HCT116 (cell line): ENCODE measurements at regions not wholly inside any gene's neighbourhood (a gene's known extent, or its start where the extent isn't known, plus 50 kb on each side); places are given as distances from the start of the nearest gene placed in this dataset.

ENCODE experiments used
- ATAC-seq: fragments of 200-7000 bp; cut with Tn5 transposase; 2 replicates; pipeline ENCODE4 v1.9.1; 2020; ENCODE audit warnings: mild to moderate bottlenecking, moderate library complexity
- BruUV-seq: library from RNA; stranded (reverse); fragments of 400-500 nt; replicated peaks from 2 replicates; lab custom pipeline; 2021; lab: Mats Ljungman, UMichigan
- CTCF ChIA-PET: fragments of 300-600 bp; sonication (Branson Sonifier 250); formaldehyde crosslinking; loops from one replicate; lab custom pipeline; 2021; ENCODE audit warnings: antibody characterized with exemption; lab: Charles Lee
- POLR2A ChIA-PET: fragments of 300-600, 350-600 bp; sonication (Branson Sonifier 250); formaldehyde crosslinking; loops from one replicate; lab custom pipeline; 2021; ENCODE audit warnings: antibody characterized with exemption; lab: Charles Lee
- RAD21 ChIA-PET, 2 experiments: fragments of 300-600 bp; sonication (Branson Sonifier 250); formaldehyde crosslinking; loops; one replicate each; lab custom pipeline; 2023; ENCODE audit warnings: low total read pairs in 2 of 2; ENCODE audit not compliant: uncharacterized antibody in 2 of 2, unreplicated experiment in 2 of 2, low non-redundant PET in 1 of 2; lab: Charles Lee
- DNase-seq: peaks from one replicate; pipeline ENCODE4 v3.0.0-alpha.2; 2010; ENCODE audit warnings: low read depth, low spot score
- H2AFZ ChIP-seq: fragments of 200-600 bp; shearing (Covaris generic), sonication (generic); 2 replicates; pipeline ENCODE4 v1.6.1; 2017; ENCODE audit warnings: low read depth, mixed run types, mixed read lengths, antibody characterized with exemption, low read length; ENCODE audit not compliant: poor library complexity, severe bottlenecking
- H3K27ac ChIP-seq: 2 replicates; pipeline ENCODE4 v1.5.1; 2012; ENCODE audit warnings: low read depth, low read length
- H3K27me3 ChIP-seq: fragments of 200-600 bp; sonication (generic); 2 replicates; pipeline ENCODE4 v1.6.1; 2016; ENCODE audit warnings: mixed run types, low read length, mixed read lengths; ENCODE audit not compliant: insufficient read depth
- H3K36me3 ChIP-seq, 2 experiments: fragments of 200-500 bp in 1 of 2; fragments of 200-600 bp in 1 of 2; sonication (Bioruptor generic) in 1 of 2; sonication (generic) in 1 of 2; 2 replicates each; pipeline versions ENCODE4 v1.5.1 to v1.6.1; 2014 to 2016; ENCODE audit warnings: low read length in 2 of 2, inconsistent platforms in 1 of 2, mixed read lengths in 1 of 2, mixed run types in 1 of 2; ENCODE audit not compliant: insufficient read depth in 2 of 2, control insufficient read depth in 1 of 2
- H3K4me1 ChIP-seq, 2 experiments: fragments of 200-600 bp in 1 of 2; sonication (generic) in 1 of 2; 2 replicates each; pipeline versions ENCODE4 v1.5.1 to v1.6.1; 2012 to 2017; ENCODE audit warnings: low read length in 2 of 2, inconsistent platforms in 1 of 2, mild to moderate bottlenecking in 1 of 2, mixed read lengths in 1 of 2, mixed run types in 1 of 2, moderate library complexity in 1 of 2; ENCODE audit not compliant: insufficient read depth in 2 of 2, control insufficient read depth in 1 of 2
- H3K4me2 ChIP-seq: fragments of 200-600 bp; sonication (generic); 2 replicates; pipeline ENCODE4 v1.6.1; 2017; ENCODE audit warnings: mixed run types, low read length, mixed read lengths
- H3K4me3 ChIP-seq, 2 experiments: fragments of 200-600 bp in 1 of 2; sonication (generic) in 1 of 2; replicated peaks in 1 of 2; 2 replicates each; pipeline ENCODE4 v1.5.1; 2011 to 2016; ENCODE audit warnings: low read length in 2 of 2, control low read depth in 1 of 2, low read depth in 1 of 2, mild to moderate bottlenecking in 1 of 2, mixed read lengths in 1 of 2, mixed run types in 1 of 2
- H3K79me2 ChIP-seq: fragments of 200-600 bp; sonication (generic); 2 replicates; pipeline ENCODE4 v1.6.1; 2017; ENCODE audit warnings: mild to moderate bottlenecking, mixed run types, low read length, moderate library complexity, mixed read lengths; ENCODE audit not compliant: insufficient read depth
- H3K9ac ChIP-seq: fragments of 200-600 bp; sonication (generic); 2 replicates; pipeline ENCODE4 v1.6.1; 2016; ENCODE audit warnings: low read length, mixed read lengths
- H3K9me2 ChIP-seq: fragments of 200-600 bp; sonication (generic), shearing (Covaris generic); 2 replicates; pipeline ENCODE4 v1.6.1; 2017; ENCODE audit warnings: mixed run types, mild to moderate bottlenecking, moderate library complexity; ENCODE audit not compliant: insufficient read depth
- H3K9me3 ChIP-seq, 2 experiments: fragments of 200-500 bp in 1 of 2; fragments of 200-600 bp in 1 of 2; sonication (Bioruptor generic) in 1 of 2; sonication (generic) in 1 of 2; 2 replicates each; pipeline ENCODE4 v1.6.1; 2014 to 2017; ENCODE audit warnings: low read length in 2 of 2, mixed read lengths in 2 of 2, inconsistent platforms in 1 of 2, low read depth in 1 of 2, mild to moderate bottlenecking in 1 of 2, mixed run types in 1 of 2, moderate library complexity in 1 of 2; ENCODE audit not compliant: control insufficient read depth in 1 of 2, insufficient read depth in 1 of 2
- H4K20me1 ChIP-seq: fragments of 200-600 bp; sonication (generic), shearing (Covaris generic); 2 replicates; pipeline ENCODE4 v1.6.1; 2017; ENCODE audit warnings: mixed run types, mild to moderate bottlenecking, moderate library complexity; ENCODE audit not compliant: insufficient read depth
- ATF3 ChIP-seq: IDR thresholded peaks from 2 replicates; pipeline ENCODE4 v1.6.1; 2012
- CEBPB ChIP-seq: IDR thresholded peaks from 2 replicates; pipeline ENCODE4 v1.6.1; 2012; ENCODE audit warnings: low read depth
- ELF1 ChIP-seq: IDR thresholded peaks from 2 replicates; pipeline ENCODE4 v1.6.1; 2012; ENCODE audit warnings: low read depth, borderline replicate concordance
- EZH2phosphoT487 ChIP-seq: fragments of 200-600 bp; IDR thresholded peaks from 2 replicates; pipeline ENCODE4 v1.6.1; 2018; ENCODE audit warnings: antibody characterized with exemption, borderline replicate concordance
- FOSL1 ChIP-seq: IDR thresholded peaks from 2 replicates; pipeline ENCODE4 v1.6.1; 2012; ENCODE audit warnings: low read depth
- JUND ChIP-seq: IDR thresholded peaks from 2 replicates; pipeline ENCODE4 v1.6.1; 2012
- MAX ChIP-seq: IDR thresholded peaks from 2 replicates; pipeline ENCODE4 v1.6.1; 2012
- POLR2A ChIP-seq: IDR thresholded peaks from 2 replicates; pipeline ENCODE4 v1.7.0; 2011; ENCODE audit warnings: borderline replicate concordance; ENCODE audit not compliant: insufficient read depth, insufficient read length; ENCODE audit errors: extremely low read depth
- POLR2AphosphoS5 ChIP-seq: IDR thresholded peaks from 2 replicates; pipeline ENCODE4 v1.6.1; 2011; ENCODE audit warnings: mild to moderate bottlenecking, low read depth, low read length, moderate library complexity
- RAD21 ChIP-seq: IDR thresholded peaks from 2 replicates; pipeline ENCODE4 v1.6.1; 2012; ENCODE audit warnings: low read depth, mild to moderate bottlenecking
- SIN3A ChIP-seq: IDR thresholded peaks from 2 replicates; pipeline ENCODE4 v1.6.1; 2012; ENCODE audit warnings: low read depth
- SP1 ChIP-seq: IDR thresholded peaks from 2 replicates; pipeline ENCODE4 v1.6.1; 2012; ENCODE audit warnings: low read depth
- TCF7L2 ChIP-seq: IDR thresholded peaks from 2 replicates; pipeline ENCODE4 v1.7.0; 2011; ENCODE audit warnings: borderline replicate concordance, inconsistent platforms; ENCODE audit not compliant: insufficient read depth, insufficient read length; ENCODE audit errors: extremely low read depth
- ZFX ChIP-seq: fragments of 450-650 bp; IDR thresholded peaks from 2 replicates; pipeline ENCODE4 v1.6.1; 2017
- ZNF274 ChIP-seq: fragments of 200-500 bp; sonication (Bioruptor generic); IDR thresholded peaks from 2 replicates; pipeline ENCODE4 v1.6.1; 2014; ENCODE audit warnings: mild to moderate bottlenecking, low read depth, low read length, inconsistent platforms
- intact Hi-C: fragments of 100-400 bp; cut with micrococcal nuclease; formaldehyde crosslinking; loops from 2 replicates; pipeline ENCODE4 v1.10.0; 2022
- TF ChIP-seq, protein P1 (sequence below): IDR thresholded peaks from 2 replicates; pipeline ENCODE4 v1.6.1; 2012; ENCODE audit warnings: low read depth
- TF ChIP-seq, protein P2 (sequence below): IDR thresholded peaks from 2 replicates; pipeline ENCODE4 v1.6.1; 2011; ENCODE audit warnings: mild to moderate bottlenecking, low read length, moderate library complexity; ENCODE audit not compliant: insufficient replicate concordance; ENCODE audit errors: extremely low read depth

DNA sequence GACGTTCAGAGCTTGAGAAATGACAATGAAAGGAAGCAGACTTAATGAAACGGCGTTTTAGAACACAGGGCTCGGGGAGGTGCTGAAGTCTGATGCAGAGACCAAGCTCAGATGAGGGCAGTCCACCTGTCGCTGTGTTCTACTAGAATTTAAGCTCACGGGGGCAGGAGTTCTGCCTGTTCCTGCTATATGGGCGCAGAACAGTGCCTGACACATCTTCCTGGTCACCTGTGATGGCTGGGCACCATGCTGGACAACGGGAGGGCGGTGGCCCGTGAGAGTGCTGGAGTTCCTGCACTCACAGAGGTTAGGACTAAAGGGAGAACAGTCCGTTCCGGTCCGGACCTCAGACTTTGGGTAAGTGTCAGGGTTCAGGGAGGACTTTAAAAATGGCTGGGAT is 130.6 kb downstream of the ERMARD start:
- BruUV-seq: no TSS peak
- no peaks in the 10 kb centered on the region for H3K79me2 ChIP-seq
- DNase-seq (no peak), ATAC-seq (no peak)
- POLR2A ChIA-PET: no interaction called here
- no peaks in the 10 kb centered on the region for H3K9me3 ChIP-seq
- intact Hi-C loops: no loop called here
- H3K27ac ChIP-seq: no peak overlapping the region
- peaks cover 25% of the 10 kb centered on the region for H3K27me3 ChIP-seq
- H3K4me3 ChIP-seq: no peak overlapping the region
- CTCF ChIA-PET: no interaction called here
- no peak for TF ChIP-seq TCF7L2
- no peak for TF ChIP-seq CEBPB
- no peak for TF ChIP-seq MAX
- TF ChIP-seq, protein P1, sequence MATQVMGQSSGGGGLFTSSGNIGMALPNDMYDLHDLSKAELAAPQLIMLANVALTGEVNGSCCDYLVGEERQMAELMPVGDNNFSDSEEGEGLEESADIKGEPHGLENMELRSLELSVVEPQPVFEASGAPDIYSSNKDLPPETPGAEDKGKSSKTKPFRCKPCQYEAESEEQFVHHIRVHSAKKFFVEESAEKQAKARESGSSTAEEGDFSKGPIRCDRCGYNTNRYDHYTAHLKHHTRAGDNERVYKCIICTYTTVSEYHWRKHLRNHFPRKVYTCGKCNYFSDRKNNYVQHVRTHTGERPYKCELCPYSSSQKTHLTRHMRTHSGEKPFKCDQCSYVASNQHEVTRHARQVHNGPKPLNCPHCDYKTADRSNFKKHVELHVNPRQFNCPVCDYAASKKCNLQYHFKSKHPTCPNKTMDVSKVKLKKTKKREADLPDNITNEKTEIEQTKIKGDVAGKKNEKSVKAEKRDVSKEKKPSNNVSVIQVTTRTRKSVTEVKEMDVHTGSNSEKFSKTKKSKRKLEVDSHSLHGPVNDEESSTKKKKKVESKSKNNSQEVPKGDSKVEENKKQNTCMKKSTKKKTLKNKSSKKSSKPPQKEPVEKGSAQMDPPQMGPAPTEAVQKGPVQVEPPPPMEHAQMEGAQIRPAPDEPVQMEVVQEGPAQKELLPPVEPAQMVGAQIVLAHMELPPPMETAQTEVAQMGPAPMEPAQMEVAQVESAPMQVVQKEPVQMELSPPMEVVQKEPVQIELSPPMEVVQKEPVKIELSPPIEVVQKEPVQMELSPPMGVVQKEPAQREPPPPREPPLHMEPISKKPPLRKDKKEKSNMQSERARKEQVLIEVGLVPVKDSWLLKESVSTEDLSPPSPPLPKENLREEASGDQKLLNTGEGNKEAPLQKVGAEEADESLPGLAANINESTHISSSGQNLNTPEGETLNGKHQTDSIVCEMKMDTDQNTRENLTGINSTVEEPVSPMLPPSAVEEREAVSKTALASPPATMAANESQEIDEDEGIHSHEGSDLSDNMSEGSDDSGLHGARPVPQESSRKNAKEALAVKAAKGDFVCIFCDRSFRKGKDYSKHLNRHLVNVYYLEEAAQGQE: no peak
- no peak for TF ChIP-seq SIN3A
- TF ChIP-seq ELF1: no peak
- no peak for TF ChIP-seq ATF3
- TF ChIP-seq, protein P2, sequence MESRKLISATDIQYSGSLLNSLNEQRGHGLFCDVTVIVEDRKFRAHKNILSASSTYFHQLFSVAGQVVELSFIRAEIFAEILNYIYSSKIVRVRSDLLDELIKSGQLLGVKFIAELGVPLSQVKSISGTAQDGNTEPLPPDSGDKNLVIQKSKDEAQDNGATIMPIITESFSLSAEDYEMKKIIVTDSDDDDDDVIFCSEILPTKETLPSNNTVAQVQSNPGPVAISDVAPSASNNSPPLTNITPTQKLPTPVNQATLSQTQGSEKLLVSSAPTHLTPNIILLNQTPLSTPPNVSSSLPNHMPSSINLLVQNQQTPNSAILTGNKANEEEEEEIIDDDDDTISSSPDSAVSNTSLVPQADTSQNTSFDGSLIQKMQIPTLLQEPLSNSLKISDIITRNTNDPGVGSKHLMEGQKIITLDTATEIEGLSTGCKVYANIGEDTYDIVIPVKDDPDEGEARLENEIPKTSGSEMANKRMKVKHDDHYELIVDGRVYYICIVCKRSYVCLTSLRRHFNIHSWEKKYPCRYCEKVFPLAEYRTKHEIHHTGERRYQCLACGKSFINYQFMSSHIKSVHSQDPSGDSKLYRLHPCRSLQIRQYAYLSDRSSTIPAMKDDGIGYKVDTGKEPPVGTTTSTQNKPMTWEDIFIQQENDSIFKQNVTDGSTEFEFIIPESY: no peak
- TF ChIP-seq FOSL1: no peak
- no peak for TF ChIP-seq ZNF274
- no peak for TF ChIP-seq EZH2phosphoT487
- TF ChIP-seq POLR2A: no peak
- no peak for TF ChIP-seq RAD21
- TF ChIP-seq JUND: no peak
- TF ChIP-seq SP1: no peak
- TF ChIP-seq ZFX: no peak
- TF ChIP-seq POLR2AphosphoS5: no peak
- H4K20me1 ChIP-seq: no peaks in the 10 kb centered on the region
- no peaks in the 10 kb centered on the region for H3K4me1 ChIP-seq
- no peaks in the 10 kb centered on the region for H3K36me3 ChIP-seq
- H2AFZ ChIP-seq: no peak overlapping the region
- H3K9ac ChIP-seq: no peak overlapping the region
- RAD21 ChIA-PET: no interaction called here
- no peaks in the 10 kb centered on the region for H3K9me2 ChIP-seq
- no peak overlapping the region for H3K4me2 ChIP-seq
